Panc1 (cell line): ENCODE measurements at regions not wholly inside any gene's neighbourhood (a gene's known extent, or its start where the extent isn't known, plus 50 kb on each side); places are given as distances from the start of the nearest gene placed in this dataset.

Experiments
- POLR2AphosphoS5 ChIP-seq: IDR thresholded peaks from 2 replicates; pipeline ENCODE4 v1.6.1; 2012; ENCODE audit warnings: mild to moderate bottlenecking, low read depth, low read length, moderate library complexity
- SIN3A ChIP-seq: IDR thresholded peaks from 2 replicates; pipeline ENCODE4 v1.6.1; 2012; ENCODE audit warnings: low read depth, mild to moderate bottlenecking, low read length, moderate library complexity, borderline replicate concordance; ENCODE audit not compliant: insufficient read depth
- TCF7L2 ChIP-seq: IDR thresholded peaks from 2 replicates; pipeline ENCODE4 v1.6.1; 2011; ENCODE audit warnings: mild to moderate bottlenecking, low read depth, low read length, inconsistent platforms
- TF ChIP-seq, protein P1 (sequence below): fragments of 450-650 bp; IDR thresholded peaks from 2 replicates; pipeline ENCODE4 v1.5.1; 2017; ENCODE audit warnings: mild to moderate bottlenecking
- TF ChIP-seq, protein P2 (sequence below), 2 experiments: IDR thresholded peaks; 2 replicates each; pipeline ENCODE4 v1.6.1; 2011 to 2012; ENCODE audit warnings: low read depth in 2 of 2, control low read depth in 1 of 2, low read length in 1 of 2, mild to moderate bottlenecking in 1 of 2, moderate library complexity in 1 of 2; ENCODE audit not compliant: insufficient read depth in 1 of 2

DNA sequence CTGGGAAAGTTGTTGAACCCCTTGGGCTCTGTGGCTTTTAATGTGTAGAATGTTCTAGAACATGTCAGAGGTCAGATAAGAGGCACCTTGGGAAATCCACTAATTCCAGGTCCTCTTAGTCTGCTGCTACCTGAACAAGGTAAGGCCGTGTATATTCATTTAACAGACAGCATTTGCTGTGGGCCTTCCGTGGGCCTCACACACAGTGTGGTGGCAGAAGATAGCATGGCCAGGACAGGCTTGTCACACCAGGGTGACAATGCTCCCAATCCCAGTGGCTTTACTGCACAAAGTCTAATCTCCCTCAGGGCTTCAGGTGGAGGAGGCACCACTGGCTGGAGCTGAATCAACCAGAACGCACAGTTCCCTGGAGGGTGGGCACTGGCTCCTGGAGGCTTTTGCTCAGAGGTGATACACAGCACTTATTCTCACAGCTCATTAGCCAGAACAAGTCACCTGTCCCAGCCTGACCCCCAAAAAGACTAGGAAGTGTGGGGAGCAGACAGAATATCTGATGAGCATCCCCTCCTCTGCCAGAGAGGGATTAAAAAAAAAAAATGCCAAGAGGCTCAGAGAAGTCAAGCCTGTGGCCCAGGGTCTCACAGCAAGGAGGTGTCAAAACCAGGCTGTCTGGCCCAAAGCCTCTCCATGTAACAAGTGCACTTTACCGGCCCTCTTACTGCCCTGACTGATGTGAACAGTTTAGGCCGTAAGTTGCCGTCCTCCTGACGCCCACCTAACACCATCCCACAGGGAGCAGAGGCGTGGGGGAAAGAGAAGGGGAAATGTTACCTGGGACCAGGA is 216.9 kb upstream of the RAB6C start:
- TF ChIP-seq, protein P1, sequence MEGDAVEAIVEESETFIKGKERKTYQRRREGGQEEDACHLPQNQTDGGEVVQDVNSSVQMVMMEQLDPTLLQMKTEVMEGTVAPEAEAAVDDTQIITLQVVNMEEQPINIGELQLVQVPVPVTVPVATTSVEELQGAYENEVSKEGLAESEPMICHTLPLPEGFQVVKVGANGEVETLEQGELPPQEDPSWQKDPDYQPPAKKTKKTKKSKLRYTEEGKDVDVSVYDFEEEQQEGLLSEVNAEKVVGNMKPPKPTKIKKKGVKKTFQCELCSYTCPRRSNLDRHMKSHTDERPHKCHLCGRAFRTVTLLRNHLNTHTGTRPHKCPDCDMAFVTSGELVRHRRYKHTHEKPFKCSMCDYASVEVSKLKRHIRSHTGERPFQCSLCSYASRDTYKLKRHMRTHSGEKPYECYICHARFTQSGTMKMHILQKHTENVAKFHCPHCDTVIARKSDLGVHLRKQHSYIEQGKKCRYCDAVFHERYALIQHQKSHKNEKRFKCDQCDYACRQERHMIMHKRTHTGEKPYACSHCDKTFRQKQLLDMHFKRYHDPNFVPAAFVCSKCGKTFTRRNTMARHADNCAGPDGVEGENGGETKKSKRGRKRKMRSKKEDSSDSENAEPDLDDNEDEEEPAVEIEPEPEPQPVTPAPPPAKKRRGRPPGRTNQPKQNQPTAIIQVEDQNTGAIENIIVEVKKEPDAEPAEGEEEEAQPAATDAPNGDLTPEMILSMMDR, result no peak
- TF ChIP-seq POLR2AphosphoS5 (no peak), TCF7L2 (no peak), SIN3A (no peak)
- TF ChIP-seq, protein P2, sequence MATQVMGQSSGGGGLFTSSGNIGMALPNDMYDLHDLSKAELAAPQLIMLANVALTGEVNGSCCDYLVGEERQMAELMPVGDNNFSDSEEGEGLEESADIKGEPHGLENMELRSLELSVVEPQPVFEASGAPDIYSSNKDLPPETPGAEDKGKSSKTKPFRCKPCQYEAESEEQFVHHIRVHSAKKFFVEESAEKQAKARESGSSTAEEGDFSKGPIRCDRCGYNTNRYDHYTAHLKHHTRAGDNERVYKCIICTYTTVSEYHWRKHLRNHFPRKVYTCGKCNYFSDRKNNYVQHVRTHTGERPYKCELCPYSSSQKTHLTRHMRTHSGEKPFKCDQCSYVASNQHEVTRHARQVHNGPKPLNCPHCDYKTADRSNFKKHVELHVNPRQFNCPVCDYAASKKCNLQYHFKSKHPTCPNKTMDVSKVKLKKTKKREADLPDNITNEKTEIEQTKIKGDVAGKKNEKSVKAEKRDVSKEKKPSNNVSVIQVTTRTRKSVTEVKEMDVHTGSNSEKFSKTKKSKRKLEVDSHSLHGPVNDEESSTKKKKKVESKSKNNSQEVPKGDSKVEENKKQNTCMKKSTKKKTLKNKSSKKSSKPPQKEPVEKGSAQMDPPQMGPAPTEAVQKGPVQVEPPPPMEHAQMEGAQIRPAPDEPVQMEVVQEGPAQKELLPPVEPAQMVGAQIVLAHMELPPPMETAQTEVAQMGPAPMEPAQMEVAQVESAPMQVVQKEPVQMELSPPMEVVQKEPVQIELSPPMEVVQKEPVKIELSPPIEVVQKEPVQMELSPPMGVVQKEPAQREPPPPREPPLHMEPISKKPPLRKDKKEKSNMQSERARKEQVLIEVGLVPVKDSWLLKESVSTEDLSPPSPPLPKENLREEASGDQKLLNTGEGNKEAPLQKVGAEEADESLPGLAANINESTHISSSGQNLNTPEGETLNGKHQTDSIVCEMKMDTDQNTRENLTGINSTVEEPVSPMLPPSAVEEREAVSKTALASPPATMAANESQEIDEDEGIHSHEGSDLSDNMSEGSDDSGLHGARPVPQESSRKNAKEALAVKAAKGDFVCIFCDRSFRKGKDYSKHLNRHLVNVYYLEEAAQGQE (IDR thresholded peaks at IDR 0.05; ENCODE audit: insufficient read depth in 1 of 2, low read depth in 2 of 2, low read length in 1 of 2), result no peak
